Keratinocyte (primary cell): ENCODE measurements at regions not wholly inside any gene's neighbourhood (a gene's known extent, or its start where the extent isn't known, plus 50 kb on each side); places are given as distances from the start of the nearest gene placed in this dataset.

Source experiments
- DNase-seq: peaks from one replicate; pipeline ENCODE4 v3.0.0-alpha.2; 2011; ENCODE audit warnings: low read depth, missing footprints, low spot score
- FAIRE-seq: peaks from 2 replicates; lab custom pipeline; 2011; peaks lifted over from hg19 to GRCh38; lab: Jason Lieb, UNC
- H2AFZ ChIP-seq: 2 replicates; pipeline ENCODE4 v1.6.0; 2012; ENCODE audit warnings: low read length, control low read depth, inconsistent platforms; ENCODE audit not compliant: control insufficient read depth
- H3K27ac ChIP-seq: 2 replicates; pipeline ENCODE4 v1.5.1; 2011; ENCODE audit warnings: low read length; ENCODE audit not compliant: control insufficient read depth, insufficient read depth
- H3K27me3 ChIP-seq: 3 replicates; pipeline ENCODE4 v1.6.0; 2011; ENCODE audit warnings: low read length; ENCODE audit not compliant: control insufficient read depth, insufficient read depth; ENCODE audit errors: extremely low read depth
- H3K36me3 ChIP-seq, 2 experiments: 2 replicates in 1 of 2; 3 replicates in 1 of 2; pipeline ENCODE4 v1.5.1; 2011; ENCODE audit warnings: low read length in 2 of 2, mild to moderate bottlenecking in 1 of 2; ENCODE audit not compliant: control insufficient read depth in 2 of 2, insufficient read depth in 2 of 2; ENCODE audit errors: extremely low read depth in 1 of 2
- H3K4me1 ChIP-seq: 3 replicates; pipeline ENCODE4 v1.5.1; 2011; ENCODE audit warnings: low read length; ENCODE audit not compliant: control insufficient read depth, insufficient read depth; ENCODE audit errors: extremely low read depth
- H3K4me2 ChIP-seq: 3 replicates; pipeline ENCODE4 v1.6.0; 2011; ENCODE audit warnings: low read depth, low read length; ENCODE audit not compliant: control insufficient read depth, insufficient read depth; ENCODE audit errors: extremely low read depth
- H3K4me3 ChIP-seq, 3 experiments: fragments of 200-600 bp in 1 of 3; sonication (generic) in 1 of 3; 2 replicates in 2 of 3; 3 replicates in 1 of 3; pipeline ENCODE4 v1.5.1; 2011 to 2016; ENCODE audit warnings: low read length in 3 of 3, mild to moderate bottlenecking in 3 of 3, control low read depth in 2 of 3, inconsistent platforms in 1 of 3, low read depth in 1 of 3, mixed read lengths in 1 of 3, mixed run types in 1 of 3, moderate library complexity in 1 of 3; ENCODE audit not compliant: control insufficient read depth in 2 of 3, insufficient read depth in 2 of 3; ENCODE audit errors: extremely low read depth in 1 of 3
- H3K79me2 ChIP-seq: 2 replicates; pipeline ENCODE4 v1.6.0; 2012; ENCODE audit warnings: low read length; ENCODE audit not compliant: control insufficient read depth, insufficient read depth
- H3K9ac ChIP-seq: 3 replicates; pipeline ENCODE4 v1.6.0; 2011; ENCODE audit warnings: low read length; ENCODE audit not compliant: control insufficient read depth, insufficient read depth; ENCODE audit errors: extremely low read depth
- H3K9me1 ChIP-seq: 3 replicates; pipeline ENCODE4 v1.6.0; 2011; ENCODE audit warnings: low read length; ENCODE audit not compliant: control insufficient read depth, insufficient read depth; ENCODE audit errors: extremely low read depth
- H3K9me3 ChIP-seq: 2 replicates; pipeline ENCODE4 v1.5.1; 2012; ENCODE audit warnings: low read depth, low read length; ENCODE audit not compliant: control insufficient read depth
- H4K20me1 ChIP-seq: 3 replicates; pipeline ENCODE4 v1.6.0; 2011; ENCODE audit warnings: low read length; ENCODE audit not compliant: control insufficient read depth, insufficient read depth; ENCODE audit errors: extremely low read depth
- CTCF ChIP-seq, 3 experiments: IDR thresholded peaks in 1 of 3; conservative IDR thresholded peaks in 1 of 3; optimal IDR thresholded peaks in 1 of 3; 2 replicates in 2 of 3; 3 replicates in 1 of 3; pipeline versions ENCODE3 to v1.5.1; 2011; ENCODE audit warnings: low read length in 3 of 3, mild to moderate bottlenecking in 3 of 3, moderate library complexity in 2 of 3, control low read depth in 1 of 3, inconsistent platforms in 1 of 3; ENCODE audit not compliant: insufficient read depth in 2 of 3; ENCODE audit errors: extremely low read depth in 1 of 3
- EZH2 ChIP-seq: IDR thresholded peaks from one replicate; pipeline ENCODE4 v1.6.1; 2012; ENCODE audit warnings: inconsistent platforms, mild to moderate bottlenecking, low read length, moderate library complexity
- dilution Hi-C: fragments of 300-500 bp; cut with MboI; formaldehyde crosslinking; loops from one replicate; pipeline ENCODE4 v1.7.0; 2020; ENCODE audit warnings: low sequenced_read_pairs; ENCODE audit not compliant: extremely low pct_ligation_motif_present

DNA sequence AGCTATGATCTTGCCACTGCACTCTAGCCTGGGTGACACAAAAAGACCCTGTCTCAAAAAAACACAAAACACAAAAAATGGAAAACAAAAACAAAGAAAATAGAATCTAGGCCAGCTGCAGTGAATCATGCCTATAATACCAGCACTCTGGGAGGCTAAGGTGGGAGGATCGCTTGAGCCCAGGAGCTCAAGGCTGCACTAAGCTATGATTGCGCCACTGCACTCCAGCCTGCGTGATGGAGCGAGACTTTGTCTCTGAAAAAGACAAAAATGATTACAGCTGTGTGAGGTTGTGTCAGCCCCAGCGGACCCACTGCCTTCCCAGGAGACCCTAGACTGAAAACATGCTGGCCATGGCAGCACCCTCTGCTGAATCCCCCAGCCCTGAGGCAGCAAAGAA is 80.2 kb upstream of the ZBTB40 start:
- H2AFZ ChIP-seq: no peak overlapping the region
- H3K4me2 ChIP-seq: no peak overlapping the region
- H3K27ac ChIP-seq: no peak overlapping the region
- no peaks in the 10 kb centered on the region for H4K20me1 ChIP-seq
- no peak for FAIRE-seq
- no peaks in the 10 kb centered on the region for H3K79me2 ChIP-seq
- dilution Hi-C loops: no loop called here
- H3K36me3 ChIP-seq: no peaks in the 10 kb centered on the region
- no peak for TF ChIP-seq CTCF (optimal IDR thresholded peaks at IDR 0.05 in 1 of 3, IDR thresholded peaks at IDR 0.05 in 1 of 3, conservative IDR thresholded peaks at IDR 0.05 in 1 of 3; ENCODE audit: extremely low read depth in 1 of 3, insufficient read depth in 2 of 3, low read length in 3 of 3)
- TF ChIP-seq EZH2: no peak
- no peak overlapping the region for H3K9ac ChIP-seq
- H3K9me3 ChIP-seq: no peaks in the 10 kb centered on the region
- H3K9me1 ChIP-seq: no peaks in the 10 kb centered on the region
- no peak overlapping the region for H3K4me3 ChIP-seq
- H3K4me1 ChIP-seq: no peaks in the 10 kb centered on the region
- DNase-seq: no peak
- peaks cover 6% of the 10 kb centered on the region for H3K27me3 ChIP-seq

GRCh38 chr1:22373252-22373651 is 78.4 kb upstream of the ZBTB40 start:
- DNase-seq: no peak
- Histone ChIP-seq H3K9me3 (no peaks in the 10 kb centered on the region), H2AFZ (no peak overlapping the region), H3K9ac (no peak overlapping the region), H3K27ac (no peak overlapping the region), H3K4me2 (no peak overlapping the region), H3K79me2 (no peaks in the 10 kb centered on the region), H3K4me3 (no peak overlapping the region), H3K4me1 (no peaks in the 10 kb centered on the region), H3K27me3 (peaks cover 3% of the 10 kb centered on the region), H3K9me1 (no peaks in the 10 kb centered on the region), H4K20me1 (no peaks in the 10 kb centered on the region), H3K36me3 (no peaks in the 10 kb centered on the region)
- TF ChIP-seq CTCF (optimal IDR thresholded peaks at IDR 0.05 in 1 of 3, IDR thresholded peaks at IDR 0.05 in 1 of 3, conservative IDR thresholded peaks at IDR 0.05 in 1 of 3; ENCODE audit: extremely low read depth in 1 of 3, insufficient read depth in 2 of 3, low read length in 3 of 3) (no peak), EZH2 (no peak)
- dilution Hi-C loops: no loop called here
- no peak for FAIRE-seq
